ENCODE measurements at regions not wholly inside any gene's neighbourhood (a gene's known extent, or its start where the extent isn't known, plus 50 kb on each side); places are given as distances from the start of the nearest gene placed in this dataset.
"Not testable (repeated sequence)": the region's sequence is repeated elsewhere in the genome, so short reads cannot be mapped to it uniquely, and the experiment has no call there.

DNA sequence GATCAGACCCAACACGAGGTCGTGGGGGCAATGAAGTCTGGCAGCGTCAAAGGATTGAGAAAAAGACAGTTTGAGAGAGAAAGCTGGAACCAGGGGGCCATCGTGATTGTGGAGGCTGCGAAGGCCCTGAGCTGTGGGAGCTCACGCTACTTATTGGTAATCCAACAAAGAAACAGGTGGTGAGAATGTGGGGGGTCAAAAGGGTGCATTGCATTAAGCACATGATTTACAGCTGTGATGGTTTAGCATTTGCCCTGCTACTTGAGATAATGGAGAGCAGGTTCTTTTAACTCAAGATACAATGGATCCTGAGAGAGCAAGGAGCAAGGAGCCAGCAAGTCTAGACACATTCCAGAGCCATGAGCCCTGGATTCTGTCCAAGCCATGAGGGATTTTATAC is 276.8 kb upstream of the RRP15 start:
- intact Hi-C loops (cut with DNase I); ATAC-seq; DNase-seq (ENCODE audit: low spot score): not testable (repeated sequence)

GRCh38 chr1:218015106-218015505 is 270.0 kb upstream of the RRP15 start:
- ATAC-seq; intact Hi-C loops (cut with DNase I); DNase-seq (ENCODE audit: low spot score): not testable (repeated sequence)

DNA sequence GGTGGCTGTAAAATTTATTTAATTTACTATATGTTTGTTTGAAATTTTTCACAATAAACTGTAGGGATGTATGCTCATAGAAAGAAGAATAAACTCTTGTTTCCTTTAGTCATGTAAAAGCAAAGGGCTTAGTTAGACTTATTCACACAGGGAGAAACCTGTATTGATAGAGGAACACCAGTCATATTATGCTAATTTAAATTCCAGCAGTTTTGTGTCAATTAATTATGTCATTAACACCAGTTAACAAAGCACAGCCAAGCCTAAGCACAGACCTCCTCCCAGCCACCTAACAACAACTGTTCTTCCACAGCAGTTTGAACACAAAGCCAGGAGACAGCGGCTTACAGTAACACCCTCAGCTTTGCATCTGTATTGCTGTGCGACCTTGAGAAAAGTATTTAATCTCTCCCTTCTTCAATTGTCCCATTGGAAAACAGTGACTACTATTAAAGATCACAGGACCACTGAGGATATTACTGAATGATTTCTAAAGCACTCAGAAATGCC is 260.8 kb upstream of the RRP15 start:
- intact Hi-C loops (cut with DNase I), result no loop called here
- ATAC-seq (no peak), DNase-seq (ENCODE audit: low spot score) (no peak)

DNA sequence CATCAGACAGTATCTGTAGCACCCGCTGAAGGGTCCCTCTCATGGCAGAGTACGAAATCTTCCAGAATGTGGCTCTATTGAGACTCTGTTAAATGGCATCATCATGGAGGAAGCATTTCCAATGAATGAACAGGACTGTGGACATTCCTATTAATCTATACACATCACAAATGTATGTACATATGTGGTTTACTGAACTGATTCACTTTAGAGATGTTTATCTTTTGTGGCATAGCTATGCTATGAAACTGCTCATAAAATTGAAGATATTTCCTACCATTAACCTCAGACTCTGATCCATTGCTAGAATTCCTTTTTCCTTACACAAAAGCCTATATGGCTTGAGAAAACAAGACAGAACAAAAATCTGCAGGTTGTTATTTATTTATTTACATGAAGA is 259.6 kb upstream of the RRP15 start:
- no peak for ATAC-seq
- no peak for DNase-seq (ENCODE audit: low spot score)
- intact Hi-C loops (cut with DNase I), result no loop called here

DNA sequence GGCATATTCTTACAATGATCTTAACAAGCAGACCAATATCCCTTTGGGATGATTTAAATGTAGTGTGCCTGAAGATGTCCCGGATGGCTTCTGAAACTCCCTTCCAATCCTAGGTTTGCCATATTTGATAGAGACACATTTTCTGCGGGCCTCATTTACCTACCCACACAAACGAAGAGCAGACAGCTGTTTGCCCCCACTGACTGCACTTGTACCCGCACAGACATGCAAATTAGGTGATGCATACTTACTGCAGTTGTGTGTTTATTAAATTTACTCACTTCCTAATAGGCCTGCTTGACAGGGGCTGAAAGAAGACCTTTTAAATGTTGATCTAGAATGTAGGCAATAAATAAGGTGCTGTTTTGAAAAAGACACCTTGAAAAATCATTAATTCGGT is 257.9 kb upstream of the RRP15 start:
- intact Hi-C loops (cut with DNase I), result no loop called here
- ATAC-seq (no peak), DNase-seq (ENCODE audit: low spot score) (no peak)

GRCh38 chr1:218030846-218031245 is 254.2 kb upstream of the RRP15 start:
- ATAC-seq, result no peak
- intact Hi-C loops (cut with DNase I), result no loop called here
- DNase-seq (ENCODE audit: low spot score), result no peak

DNA sequence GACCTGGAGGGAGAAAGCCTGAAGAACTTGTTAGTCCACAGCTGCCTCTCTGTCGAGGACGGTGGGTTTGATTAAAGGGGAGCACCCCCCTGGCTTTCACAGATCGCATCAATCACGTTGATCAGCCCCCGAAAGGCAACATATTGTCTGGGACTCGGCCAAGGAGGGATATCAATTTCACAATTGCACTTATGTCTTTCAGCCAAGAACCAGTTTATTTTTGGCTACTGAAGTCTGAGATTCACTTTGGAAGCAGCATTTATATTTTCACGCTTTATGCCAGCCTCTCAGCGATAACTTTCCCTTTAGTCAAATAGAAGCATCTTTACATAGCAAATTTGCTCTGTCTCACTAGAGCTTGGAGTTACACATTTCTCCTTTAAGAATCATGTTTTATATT is 253.2 kb upstream of the RRP15 start:
- DNase-seq (ENCODE audit: low spot score) (no peak), ATAC-seq (no peak)
- intact Hi-C loops (cut with DNase I), result no loop called here

- intact Hi-C loops (cut with DNase I), result no loop called here
- no peak for ATAC-seq
- DNase-seq (ENCODE audit: low spot score), result no peak
These were observed 250.6 kb upstream of the RRP15 start for GRCh38 chr1:218034468-218034867.

DNA sequence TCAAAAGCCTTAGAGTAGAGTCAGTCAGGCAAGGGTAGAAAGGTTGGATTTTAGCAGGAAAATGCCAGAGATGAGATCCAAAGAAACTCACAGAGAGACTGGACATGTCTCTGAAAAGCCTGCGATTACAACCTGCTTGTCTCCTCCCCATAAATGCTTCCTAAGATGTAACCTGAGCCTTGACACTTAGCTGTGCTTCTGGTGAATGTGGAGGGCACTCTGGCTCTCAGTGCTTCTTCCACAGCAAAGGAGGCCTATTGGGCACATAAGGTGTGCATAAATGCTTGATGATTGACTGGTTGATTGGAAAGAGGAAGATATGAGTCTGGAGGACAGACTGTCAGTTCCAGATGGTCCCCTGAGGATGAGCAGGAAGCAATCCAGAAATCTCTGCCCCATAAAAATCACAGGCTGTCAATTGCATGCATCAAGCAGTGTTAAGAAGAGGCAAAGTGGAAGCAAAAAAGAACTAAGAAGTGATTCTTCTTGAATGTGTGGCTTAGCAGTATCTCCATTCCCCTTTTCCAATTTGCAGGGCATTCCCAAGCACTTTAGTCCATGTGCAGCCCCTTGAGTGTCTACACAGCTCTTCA is 236.2 kb upstream of the RRP15 start:
- no peak for ATAC-seq
- intact Hi-C loops (cut with DNase I), result no loop called here
- no peak for DNase-seq (ENCODE audit: low spot score)

DNA sequence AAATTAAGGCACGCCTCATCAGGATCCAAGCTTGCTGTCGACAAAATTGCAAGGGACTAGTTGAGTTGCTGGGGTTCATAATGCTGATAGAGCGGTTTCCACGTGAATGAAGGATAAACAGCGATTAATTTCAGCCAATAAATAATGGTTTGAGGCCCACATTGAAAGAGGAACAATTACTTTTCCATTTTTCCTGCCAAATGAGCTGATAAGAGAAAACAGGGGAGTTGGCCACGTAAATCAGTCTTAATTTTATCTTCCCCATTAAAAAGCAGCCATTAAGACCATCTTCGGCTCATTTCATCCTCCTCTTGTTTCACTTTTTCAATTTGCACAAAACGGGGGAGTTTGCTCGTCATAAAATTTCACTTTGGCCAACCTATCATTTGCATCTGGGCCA is 235.5 kb upstream of the RRP15 start:
- ATAC-seq (no peak), DNase-seq (ENCODE audit: low spot score) (no peak)
- intact Hi-C loops (cut with DNase I), result no loop called here

- DNase-seq (ENCODE audit: low spot score), result no peak
- no peak for ATAC-seq
- intact Hi-C loops (cut with DNase I), result no loop called here
These were observed 226.4 kb upstream of the RRP15 start for GRCh38 chr1:218058730-218059129.

- ATAC-seq, result no peak
- intact Hi-C loops (cut with DNase I), result no loop called here
These were observed 220.7 kb upstream of the RRP15 start for GRCh38 chr1:218064426-218064825.

DNA sequence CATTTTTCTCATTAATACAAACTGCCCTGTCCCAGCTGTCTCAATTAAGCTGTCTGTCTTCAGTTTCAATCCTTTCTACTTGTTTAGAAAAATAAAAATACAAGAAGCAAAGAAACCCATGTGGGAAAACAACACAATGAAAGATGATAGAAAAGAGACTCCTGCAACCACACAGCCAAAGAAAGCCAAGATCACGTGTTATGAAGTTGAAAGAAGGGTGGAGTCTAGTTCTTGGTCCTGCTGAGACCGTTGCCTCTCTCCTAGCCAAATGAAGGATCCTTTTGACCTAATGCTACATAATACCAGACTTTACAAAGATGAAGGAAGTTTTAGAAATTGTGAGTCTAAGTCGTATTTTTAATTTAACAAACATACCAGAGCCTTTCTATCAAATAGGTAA is 218.8 kb upstream of the RRP15 start:
- DNase-seq (ENCODE audit: low spot score), result no peak
- ATAC-seq, result no peak
- intact Hi-C loops (cut with DNase I), result no loop called here

More at GRCh38 chr1:218064426-218064825, 220.7 kb upstream of the RRP15 start:
- DNase-seq (ENCODE audit: low spot score), result no peak

- ATAC-seq (no peak), DNase-seq (ENCODE audit: low spot score) (no peak)
- intact Hi-C loops (cut with DNase I), result no loop called here
These were observed 216.9 kb upstream of the RRP15 start for GRCh38 chr1:218068241-218068640.

- ATAC-seq (no peak), DNase-seq (ENCODE audit: low spot score) (no peak)
- intact Hi-C loops (cut with DNase I), result no loop called here
These were observed 215.9 kb upstream of the RRP15 start for GRCh38 chr1:218069180-218069579.

DNA sequence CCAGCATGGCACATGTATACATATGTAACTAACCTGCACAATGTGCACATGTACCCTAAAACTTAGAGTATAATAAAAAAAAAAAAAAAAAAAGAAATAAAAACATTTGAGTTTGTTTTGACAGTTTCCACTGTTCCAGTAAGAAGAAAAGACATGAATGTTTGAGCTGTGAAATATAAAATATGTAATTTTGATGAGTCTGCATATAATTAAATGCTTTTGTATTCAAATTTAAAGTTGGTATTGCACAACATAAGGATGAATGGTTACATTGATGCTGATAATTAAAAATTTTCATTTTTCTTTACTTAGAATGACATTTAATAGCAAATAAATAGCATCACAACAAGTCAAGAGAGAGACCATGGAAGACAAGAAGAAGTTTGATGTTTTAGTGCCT is 212.0 kb upstream of the RRP15 start:
- DNase-seq (ENCODE audit: low spot score) (no peak), ATAC-seq (no peak)
- intact Hi-C loops (cut with DNase I), result no loop called here

- no peak for DNase-seq (ENCODE audit: low spot score)
- ATAC-seq, result no peak
- intact Hi-C loops (cut with DNase I), result no loop called here
These were observed 206.2 kb upstream of the RRP15 start for GRCh38 chr1:218078916-218079315.

- intact Hi-C loops (cut with DNase I), result no loop called here
- no peak for ATAC-seq
- DNase-seq (ENCODE audit: low spot score), result no peak
These were observed 205.7 kb upstream of the RRP15 start for GRCh38 chr1:218079347-218079746.

DNA sequence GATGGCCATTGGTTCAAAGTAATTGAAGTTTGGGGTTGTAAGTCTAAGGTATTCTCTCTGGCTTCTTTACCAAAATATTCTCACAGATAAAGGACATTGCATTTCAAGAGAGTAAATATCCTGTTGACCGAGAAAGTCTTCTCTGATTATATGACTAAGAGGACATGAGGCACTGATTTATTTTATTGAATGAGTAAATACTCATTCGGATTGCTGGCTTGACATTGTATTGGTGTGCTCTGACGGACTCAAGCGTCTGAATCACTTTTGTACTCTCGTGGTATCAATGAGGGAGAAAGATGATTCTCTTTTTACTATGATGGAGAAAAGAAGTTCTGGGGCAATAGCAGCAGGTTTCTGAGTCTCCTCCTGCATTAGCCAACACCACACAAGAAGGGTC is 205.3 kb upstream of the RRP15 start:
- no peak for DNase-seq (ENCODE audit: low spot score)

GRCh38 chr1:218080863-218081262 is 204.2 kb upstream of the RRP15 start:
- ATAC-seq (no peak), DNase-seq (ENCODE audit: low spot score) (no peak)
- intact Hi-C loops (cut with DNase I), result no loop called here

More for the DNA sequence above, 205.3 kb upstream of the RRP15 start:
- intact Hi-C loops (cut with DNase I), result no loop called here
- ATAC-seq, result no peak

GRCh38 chr1:218081358-218081757 is 203.7 kb upstream of the RRP15 start:
- intact Hi-C loops (cut with DNase I), result no loop called here
- DNase-seq (ENCODE audit: low spot score), result no peak
- ATAC-seq, result no peak
